ENCODE measurements at regions not wholly inside any gene's neighbourhood (a gene's known extent, or its start where the extent isn't known, plus 50 kb on each side); places are given as distances from the start of the nearest gene placed in this dataset.
"Not testable (repeated sequence)": the region's sequence is repeated elsewhere in the genome, so short reads cannot be mapped to it uniquely, and the experiment has no call there.

DNA sequence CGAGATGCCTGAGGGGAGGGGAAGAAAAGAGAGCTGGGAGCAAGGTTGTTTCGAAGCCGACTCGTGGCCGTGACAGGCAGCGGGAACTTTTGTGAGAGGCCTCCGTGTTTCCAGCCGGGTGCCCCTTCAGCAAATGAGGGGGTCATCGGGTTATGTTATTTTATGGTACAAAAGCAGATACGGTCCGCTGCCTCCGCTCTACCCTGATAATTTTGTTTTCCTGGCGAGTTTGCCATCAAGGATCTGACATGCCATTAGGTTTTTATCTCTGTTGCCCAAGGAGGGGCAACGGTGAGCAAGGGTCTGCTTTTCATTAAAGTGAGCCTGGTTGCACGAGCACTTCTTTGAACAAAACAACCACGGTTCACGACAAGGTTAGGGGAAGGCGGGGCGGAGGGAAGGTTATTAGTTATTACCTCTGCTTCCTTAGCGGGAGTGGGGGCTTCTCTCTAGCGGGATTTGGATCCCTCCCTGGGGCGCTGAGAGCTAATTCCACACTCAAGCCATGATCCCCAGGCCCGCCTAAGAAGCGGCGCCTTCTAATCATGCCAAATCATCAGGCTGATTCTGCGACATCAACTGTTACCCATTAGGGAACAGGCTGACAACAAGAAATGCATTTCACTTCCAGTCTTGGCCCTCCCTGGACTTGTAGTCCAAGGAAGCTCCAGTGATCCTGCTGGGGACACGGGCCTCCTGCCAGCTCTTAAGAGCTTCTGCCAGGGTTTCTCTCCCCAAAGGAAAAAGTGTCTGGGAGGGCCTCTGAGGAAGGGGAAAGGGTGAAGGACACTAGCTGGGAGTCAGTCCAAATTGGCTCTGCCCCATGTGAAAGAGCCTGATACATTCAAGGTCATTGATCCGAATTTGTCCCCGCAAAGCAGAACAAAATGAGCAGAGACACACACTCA is 617.7 kb downstream of the MID1IP1 start:
- DNase-seq = no peak

DNA sequence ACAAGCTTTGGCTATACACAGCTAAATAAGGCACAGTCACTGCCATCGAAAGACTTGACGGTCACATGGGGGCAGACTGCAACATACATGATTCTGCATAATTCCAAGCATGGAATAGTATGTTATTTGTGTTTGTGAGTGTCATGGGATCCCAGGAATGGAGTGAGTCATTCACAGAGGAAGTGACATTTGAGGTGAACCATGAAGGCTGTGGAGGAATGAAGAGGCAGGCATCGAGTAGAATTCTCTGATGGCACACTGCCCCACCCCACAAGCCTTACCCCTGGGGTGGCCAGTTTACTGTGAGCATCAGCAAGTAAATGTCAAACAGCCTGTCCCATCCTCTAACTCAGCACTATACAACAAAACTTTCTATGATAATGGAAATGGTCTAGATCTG is 619.7 kb downstream of the MID1IP1 start:
- no peak for DNase-seq

DNA sequence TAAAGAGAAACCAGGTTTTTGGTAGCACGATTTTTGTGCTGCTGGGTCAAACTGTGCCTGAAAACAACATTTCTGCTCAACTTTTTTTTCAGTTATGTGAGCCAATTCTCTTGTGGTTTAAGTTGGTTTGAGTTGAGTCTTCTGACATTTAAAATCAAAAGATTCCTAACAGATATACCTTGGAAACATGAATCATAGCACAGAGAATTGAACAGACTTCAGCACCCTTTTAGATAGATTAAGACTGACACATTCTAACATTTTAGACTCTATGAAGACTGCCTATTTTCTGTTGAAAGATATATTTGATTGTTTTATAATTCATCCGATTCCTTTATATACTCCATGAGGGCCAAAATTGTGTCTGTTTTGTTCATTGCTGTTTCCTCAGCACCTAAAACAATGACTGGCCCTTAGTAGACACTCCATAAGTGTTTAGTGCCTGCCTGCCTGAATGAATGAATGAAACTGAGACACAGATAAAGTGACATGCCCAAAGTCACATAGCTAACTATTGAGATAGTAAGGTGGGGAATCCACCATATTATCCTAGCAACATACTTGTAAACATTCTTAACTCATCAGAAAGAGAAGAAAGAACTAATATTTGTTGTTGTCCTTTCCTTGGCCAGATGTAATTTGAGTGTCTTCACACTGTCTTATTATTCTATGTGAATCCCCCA is 624.0 kb downstream of the MID1IP1 start:
- no peak for DNase-seq

DNA sequence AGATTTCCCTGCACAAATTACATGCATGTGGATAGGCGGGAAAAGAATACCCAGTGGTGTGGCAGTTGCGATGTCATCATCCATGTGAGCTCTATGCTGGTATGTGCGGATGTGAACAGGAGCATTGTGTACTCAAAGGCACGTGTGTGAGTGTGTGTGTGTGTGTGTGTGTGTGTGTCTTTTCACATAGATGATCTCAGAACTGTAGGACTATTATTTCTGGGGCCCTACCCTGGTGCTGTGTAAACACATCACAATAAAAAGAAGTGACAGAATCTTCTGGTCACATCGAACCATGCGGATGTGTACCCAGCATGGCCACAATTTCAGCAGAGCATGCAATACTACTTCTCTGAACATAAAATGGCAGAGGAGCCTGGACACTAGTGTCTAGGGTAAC is 624.8 kb downstream of the MID1IP1 start:
- no peak for DNase-seq

DNA sequence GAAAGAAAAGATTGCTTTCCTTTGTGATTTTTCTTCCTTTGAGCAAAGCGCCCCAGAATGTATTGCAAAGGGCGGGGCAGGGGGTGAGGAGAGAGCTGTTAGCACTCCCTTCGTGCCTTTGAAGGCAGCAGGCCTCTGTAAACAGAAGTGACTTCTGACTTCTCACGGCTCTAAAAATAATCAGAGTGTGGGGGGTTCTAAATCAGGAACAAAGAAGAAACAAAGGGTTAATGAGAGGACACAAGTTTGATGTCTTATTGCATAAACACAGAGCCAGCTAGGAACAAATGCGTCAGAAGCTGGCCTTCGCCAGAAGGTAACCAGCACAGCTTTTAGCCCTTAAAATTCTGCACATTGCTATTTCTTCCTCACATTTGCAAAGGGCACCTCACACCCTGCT is 626.2 kb downstream of the MID1IP1 start:
- no peak for DNase-seq

DNA sequence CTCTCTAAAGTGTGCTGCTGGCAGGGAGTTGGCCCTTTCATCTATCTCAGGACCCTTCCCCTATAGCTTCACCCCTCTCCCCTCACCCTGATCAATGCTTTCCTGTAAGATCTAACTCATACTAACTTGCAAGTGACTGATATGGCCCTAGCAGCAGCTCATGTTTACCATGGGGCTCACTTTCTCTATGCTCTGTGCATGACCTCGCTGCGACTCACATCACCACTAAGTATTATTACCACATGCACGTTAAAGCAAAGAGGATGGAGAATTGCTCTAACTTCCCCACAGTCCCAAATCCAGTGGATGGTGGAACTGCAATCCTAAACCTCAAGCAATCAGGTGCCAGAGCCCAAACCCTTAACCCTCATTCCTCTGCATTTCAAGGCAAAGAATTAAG is 626.6 kb downstream of the MID1IP1 start:
- DNase-seq = no peak

DNA sequence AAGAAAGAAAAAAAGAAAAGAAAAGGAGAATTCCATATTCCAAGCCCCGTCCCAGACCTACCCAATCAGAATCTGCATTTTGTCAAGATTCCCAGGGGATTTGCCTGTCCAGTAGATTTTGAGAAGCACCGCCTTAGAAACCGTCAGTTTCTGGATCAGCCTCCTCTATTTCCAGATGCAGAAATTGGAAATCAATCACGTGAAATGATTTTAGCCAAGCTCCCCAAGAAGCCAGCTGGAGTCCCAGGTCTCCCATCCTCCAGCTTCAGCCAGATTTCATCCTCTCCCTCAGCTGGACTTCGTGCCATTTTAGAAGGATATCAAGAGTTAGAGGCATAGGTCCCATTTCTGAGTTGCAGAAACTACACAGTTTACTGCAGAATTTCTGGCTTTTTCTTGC is 629.3 kb downstream of the MID1IP1 start:
- DNase-seq = no peak

DNA sequence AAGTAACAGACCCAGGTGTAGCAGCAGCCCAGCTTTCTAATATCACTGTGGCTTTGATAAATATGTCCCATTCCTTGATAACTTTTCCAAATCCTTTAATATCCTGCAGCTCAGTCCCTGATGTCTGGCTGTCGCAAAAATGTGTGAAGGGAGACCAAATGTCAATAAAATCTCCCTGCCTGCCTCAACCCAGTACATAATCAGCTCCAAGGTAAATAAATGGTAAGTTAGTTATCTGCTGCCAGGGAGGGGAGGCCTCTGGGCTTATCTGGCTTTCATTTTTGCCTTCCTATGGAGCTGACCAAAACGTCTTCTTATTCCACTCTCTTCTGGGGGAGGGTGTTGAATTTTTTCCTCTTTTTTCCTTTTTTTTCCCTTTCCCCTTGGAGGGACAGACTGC is 630.6 kb downstream of the MID1IP1 start:
- no peak for DNase-seq

DNA sequence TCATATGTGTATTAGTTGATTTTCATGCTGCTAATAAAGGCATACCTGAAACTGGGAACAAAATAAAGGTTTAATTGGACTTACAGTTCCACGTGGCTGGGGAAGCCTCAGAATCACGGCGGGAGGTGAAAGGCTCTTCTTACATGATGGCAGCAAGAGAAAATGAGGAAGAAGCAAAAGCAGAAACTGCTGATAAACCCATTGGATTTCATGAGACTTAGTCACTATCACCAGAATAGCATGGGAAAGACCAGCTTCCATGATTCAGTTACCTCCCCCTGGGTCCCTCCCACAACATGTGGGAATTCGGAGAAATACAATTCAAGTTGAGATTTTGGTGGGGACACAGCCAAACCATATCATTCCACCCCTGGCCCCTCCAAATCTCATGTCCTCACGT is 633.4 kb downstream of the MID1IP1 start:
- DNase-seq = not testable (repeated sequence)

DNA sequence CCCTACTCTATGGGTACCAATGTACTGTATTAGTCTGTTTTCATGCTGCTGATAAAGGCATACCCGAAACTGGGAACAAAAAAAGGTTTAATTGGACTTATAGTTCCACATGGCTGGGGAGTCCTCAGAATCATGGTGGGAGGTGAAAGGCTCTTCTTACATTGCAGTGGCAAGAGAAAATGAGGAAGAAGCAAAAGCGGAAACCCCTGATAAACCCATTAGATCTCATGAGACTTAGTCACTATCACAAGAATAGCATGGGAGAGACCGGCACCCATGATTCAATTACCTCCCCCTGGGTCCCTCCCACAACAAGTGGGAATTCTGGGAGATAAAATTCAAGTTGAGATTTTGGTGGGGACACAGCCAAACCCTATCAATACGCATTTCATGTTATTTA is 635.3 kb downstream of the MID1IP1 start:
- not testable (repeated sequence) for DNase-seq

DNA sequence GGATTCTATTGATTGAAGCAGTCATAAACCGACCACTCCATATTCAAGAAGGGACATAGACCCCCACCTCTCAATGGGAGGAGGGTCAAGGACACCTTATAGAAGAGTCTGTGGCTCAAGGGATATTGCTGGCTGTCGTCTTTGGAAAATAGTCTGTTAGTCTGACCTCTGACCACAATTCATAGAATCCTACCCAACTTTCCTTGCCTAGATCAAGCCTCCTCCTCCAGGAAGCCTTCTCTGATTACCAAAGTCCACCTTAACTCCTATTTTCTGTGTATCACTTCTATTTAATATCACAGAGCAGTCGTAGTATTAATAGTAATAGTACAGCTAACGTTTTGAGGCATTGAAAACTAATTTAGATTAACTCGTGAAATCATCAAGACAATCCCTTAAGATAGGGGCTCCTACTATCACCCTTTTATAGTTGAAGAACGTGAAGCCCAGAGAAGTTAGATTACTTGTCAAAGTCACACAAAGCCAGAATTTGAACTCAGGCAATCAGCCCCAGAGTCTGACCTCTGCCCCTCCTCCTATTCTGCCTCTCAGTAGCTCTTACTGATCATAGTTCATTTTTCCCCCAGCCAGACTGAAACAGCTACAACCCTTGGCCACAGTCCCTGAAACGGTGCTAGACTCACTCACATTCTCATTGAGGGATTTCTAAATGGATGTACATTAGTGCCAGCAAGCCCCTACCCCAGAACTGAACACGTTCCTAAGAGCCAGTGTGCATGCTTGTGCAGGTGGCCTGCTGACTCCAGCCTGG is 636.6 kb downstream of the MID1IP1 start:
- no peak for DNase-seq

DNA sequence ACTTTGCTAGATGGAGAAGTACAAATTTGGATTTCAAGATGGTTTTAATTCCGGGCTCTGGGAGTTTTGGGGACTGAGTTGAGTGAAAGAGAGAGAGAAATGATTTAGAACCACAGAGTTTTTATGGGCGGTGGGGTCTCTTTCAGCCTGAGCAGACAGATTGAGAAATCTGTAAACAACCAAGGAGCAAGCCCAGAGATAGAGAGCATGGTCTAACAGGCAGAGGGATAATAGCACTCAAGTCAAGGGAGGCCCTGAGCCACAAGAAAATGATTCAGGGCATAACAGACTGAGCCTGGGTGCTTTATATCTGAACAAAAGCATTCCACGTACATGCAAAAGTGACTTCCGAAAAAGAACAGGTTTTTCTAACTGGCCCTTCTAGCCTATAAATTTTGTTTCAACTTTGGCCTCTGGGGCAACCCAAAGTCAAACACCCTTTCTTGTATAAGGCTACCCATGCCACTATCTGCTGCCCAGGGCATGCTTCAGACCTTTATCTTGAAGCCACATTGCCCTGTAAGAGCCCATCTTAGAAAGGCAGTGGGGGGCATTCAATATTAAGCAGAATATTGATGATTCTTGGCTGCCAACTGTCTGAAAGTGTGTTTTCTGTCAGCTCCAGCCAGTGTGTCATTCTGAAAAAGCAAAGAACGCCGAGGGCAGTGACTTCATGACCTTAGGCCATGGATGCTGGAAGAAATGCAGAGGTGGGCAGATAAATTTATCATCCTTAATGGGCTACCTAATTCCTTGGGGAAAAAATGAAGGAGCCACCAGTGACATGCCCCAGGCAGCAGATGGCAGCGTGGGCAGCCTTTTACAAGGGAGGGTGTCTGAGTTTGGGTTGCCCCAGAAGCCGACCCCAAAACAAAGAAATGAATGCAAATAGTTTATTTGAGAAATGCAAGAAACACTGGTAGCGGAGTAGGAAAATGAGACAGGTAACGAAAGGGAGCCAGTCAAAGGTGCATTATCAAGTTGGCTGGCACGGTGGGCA is 637.6 kb downstream of the MID1IP1 start:
- no peak for DNase-seq

DNA sequence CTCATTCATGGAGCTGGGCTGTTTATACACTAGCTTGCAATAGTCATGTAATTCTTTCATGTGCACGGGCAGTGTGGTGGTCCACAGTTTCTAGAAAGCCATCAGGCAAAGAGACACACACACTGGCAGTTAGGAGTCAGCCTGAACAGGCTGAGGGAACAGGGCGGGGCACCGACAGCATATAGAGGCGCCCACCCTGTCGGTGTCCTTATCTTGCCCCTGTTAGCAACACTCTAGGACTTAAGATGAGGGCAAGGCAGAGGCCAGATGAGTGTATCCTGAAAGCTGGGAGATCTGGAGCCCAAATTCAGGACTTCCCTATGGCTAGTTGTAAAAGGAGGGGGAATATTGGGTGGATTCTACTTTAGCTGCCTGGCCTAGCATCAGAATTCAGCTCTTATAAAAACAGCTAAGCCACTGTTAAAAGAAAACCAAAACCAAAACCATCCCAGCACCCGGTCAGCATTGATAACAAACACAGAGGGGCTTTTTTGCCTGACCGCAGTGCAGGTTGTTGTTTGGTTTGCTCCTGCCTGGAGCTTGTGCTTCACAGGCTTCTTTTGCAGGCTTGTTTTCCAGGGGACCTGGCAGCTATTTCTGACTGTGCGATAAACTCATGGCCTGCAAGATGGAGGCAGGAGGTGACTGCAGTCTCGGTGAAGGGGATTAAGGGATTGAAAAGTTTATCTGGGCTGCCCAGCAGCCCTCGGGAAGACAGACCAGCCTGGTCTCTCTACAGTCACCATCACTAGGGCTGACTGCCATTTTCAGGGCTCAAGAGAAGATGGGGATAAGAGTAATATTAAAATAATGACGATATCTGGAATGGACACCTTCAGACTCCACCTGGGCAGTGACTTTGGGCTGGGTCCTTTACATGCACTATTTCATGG is 638.9 kb downstream of the MID1IP1 start:
- DNase-seq = no peak

DNA sequence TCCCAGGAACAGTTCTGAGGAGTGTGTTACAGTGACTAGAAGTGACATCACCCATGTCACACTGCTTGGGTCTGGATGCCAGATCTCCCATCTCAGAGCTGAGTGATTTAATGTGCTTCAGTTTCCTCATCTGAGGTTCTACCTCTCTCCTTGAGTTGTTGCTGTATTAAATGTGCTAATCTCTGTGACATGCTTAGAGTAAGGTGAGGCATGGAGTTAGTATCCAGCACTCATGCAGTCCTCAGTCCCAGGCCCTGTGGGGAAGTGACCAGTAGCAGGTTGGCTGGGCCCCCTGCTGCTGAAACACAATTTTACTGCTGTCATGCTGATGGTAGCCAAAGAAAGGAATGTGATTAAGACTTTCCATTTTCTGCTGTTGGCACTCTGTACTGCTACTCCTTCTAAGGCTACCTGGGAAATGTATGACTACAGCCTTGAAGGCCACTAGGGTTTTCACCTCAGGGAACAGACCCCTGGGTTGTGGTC is 639.6 kb downstream of the MID1IP1 start:
- no peak for DNase-seq

DNA sequence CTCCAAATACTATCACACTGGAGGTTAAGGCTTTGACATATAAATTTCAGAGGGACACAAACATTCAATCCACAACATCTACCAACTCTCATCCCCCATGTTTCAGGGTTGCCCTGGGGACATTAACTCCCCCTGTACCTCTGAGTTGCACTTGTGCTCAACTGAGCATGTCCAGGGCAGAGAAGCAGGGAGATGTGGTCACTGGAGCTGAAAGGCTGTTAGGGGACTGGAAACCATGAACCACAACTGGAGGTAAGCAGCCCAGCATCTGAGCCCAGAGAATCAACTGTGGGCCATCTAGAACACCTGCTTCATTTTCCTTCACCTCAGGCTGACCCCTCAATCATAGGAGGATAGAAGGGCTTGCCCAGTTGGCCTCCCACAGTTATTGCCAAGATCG is 641.1 kb downstream of the MID1IP1 start:
- DNase-seq = no peak

DNA sequence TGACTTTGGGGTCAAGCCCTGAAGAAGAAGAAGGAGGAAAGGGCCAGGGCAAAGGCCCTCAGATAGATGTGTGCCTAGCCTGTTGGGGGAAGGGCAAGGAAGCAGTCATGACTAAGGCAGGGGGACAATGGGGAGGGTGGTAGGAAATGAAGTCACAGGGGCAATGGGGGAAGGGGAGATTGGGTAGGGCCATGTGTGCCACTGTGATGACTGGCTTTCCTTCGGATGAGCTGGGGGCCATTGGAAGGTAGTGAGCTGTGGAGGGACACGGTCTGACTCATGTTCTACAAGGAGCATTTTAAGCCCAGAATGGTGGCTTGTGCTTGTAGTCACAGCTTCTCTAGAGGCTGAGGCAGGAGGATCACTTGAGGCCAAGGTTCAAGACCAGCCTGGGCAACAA is 642.0 kb downstream of the MID1IP1 start:
- no peak for DNase-seq

DNA sequence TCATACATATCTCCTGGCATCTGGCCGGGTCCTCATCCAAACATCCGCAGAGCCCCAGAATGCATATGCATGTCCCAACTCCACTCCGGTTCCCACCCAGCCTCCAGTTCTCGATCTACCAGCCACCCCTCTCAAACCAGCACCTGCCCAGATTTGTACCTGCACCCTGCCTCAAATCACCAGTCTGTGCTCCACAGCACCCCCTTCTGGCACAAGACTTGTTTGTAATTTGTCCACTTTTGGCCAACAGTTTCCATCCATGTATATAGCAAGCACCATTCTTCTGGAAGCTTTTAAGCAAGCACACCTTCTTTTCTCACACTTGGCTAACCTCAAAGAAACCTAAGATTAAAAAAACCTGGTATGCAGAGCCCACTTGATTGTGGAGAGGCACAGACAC is 644.1 kb downstream of the MID1IP1 start:
- peak; percentile 19 for DNase-seq

DNA sequence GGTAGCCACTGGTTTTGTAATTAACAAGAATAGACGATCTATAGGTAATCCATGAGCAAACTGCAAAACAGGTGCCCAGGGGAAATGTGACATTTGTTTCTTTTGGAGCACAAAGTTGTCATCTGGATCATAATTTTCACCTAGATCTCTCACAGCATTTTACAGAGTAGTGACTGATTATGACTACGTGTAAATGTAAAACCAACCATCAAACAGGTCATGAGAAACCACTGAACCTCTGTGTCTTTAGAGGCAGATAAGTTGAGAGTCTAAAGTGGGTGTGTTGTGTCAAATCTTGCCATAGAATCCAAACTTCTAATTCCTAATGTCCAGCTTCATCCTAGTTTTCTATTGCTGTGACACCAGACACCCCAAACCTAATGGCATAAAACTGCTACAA is 648.1 kb downstream of the MID1IP1 start:
- no peak for DNase-seq

DNA sequence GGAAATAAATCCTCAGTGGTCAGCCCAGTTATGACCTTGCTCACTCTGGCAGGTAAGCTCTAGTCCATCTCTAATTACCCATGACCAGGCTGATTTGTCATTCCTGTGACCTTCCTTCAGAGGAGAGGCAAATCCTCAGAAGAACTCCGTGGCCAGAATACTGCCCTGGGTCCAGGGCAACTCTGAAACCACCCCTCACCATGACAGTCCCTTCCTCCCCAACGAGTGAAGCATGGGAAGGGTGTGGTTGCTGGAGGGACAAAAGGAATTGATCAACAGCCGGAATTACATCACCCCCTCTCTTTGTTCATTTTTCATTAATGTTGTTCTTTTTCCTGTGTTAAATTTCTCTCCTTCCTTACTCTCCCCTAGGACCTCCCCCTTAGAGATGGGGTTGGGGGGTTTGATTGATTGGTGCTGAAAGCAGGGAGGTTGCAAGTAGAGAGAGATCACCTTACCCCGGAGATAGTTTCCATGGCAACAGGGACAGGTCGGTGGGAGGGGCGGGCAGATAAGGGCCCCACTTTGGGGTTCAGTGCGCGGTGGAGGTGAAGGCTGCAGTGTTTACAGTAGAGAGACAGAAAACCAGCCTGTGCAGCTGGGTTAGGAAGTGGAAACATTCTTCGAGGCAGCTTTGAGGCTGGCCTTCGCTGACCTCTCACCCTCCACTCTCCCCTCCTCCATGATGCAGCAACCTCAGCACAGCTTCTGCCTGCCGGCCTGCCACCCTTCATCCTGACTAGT is 647.4 kb downstream of the BCOR start:
- DNase-seq = no peak

DNA sequence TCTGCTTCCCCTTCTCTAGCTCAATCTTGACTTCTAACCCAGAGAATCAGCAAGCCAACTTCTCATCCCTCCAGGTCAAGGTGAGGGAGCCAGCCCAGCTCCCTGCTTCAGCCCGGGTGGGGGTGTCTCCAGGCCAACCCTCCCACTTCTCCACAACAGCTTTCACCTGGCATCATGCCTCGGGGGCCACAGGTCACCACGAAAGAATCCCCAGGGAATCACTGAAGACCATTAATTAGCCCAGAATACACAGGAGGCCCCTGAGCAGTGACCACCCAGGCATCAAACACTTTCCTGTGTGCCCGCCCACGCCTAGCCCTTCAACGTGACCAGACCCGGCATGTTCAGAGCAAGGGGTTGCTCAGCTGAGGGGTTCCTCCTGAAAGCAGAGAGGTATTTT is 646.7 kb downstream of the BCOR start:
- DNase-seq = no peak
